GM11168 (cell line): ENCODE measurements at regions not wholly inside any gene's neighbourhood (a gene's known extent, or its start where the extent isn't known, plus 50 kb on each side); places are given as distances from the start of the nearest gene placed in this dataset.

ENCODE experiments used
- in situ Hi-C: fragments of 300-500 bp; cut with MboI; formaldehyde crosslinking; loops from one replicate; pipeline ENCODE4 v1.12.0; 2022; ENCODE audit warnings: low sequenced_read_pairs; ENCODE audit not compliant: unreplicated experiment

DNA sequence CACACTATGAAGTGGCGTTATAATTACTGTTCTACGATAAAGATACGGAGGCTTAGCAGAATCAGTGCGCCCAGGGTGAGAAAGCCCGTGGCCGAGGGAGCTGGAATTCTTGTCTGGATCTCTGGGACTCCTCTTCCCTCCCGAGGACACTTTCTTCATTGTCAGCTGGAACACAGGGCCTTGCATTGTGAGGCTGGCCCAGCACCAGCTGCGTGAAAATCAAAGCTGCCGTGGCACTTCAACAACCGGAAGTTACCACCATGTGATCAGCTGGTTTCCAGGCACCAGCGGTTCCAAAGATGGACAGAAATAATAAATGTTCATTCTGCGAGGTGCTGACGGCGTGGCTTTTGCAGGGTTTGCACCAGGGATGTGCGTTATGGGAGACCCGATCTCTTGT lies 234.0 kb upstream of the PITRM1 start:
- in situ Hi-C loops = no loop called here

DNA sequence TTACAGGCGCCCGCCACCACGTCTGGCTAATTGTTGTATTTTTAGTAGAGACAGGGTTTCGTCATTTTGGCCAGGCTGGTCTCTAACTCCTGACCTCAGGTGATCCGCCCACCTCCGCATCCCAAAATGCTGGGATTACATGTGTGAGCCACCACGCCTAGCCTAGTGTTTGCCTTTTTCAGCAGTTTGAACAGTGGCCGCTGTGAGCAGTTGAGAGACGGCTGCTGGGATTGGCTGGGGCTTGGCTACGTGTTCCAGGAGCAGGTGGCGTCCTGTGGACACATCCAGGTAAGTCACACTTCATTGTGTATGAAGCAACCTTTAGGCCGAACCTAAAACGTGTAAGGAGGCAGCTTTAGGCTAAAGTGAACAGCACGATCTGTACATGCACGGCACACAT lies 231.8 kb upstream of the PITRM1 start:
- in situ Hi-C loops = no loop called here

DNA sequence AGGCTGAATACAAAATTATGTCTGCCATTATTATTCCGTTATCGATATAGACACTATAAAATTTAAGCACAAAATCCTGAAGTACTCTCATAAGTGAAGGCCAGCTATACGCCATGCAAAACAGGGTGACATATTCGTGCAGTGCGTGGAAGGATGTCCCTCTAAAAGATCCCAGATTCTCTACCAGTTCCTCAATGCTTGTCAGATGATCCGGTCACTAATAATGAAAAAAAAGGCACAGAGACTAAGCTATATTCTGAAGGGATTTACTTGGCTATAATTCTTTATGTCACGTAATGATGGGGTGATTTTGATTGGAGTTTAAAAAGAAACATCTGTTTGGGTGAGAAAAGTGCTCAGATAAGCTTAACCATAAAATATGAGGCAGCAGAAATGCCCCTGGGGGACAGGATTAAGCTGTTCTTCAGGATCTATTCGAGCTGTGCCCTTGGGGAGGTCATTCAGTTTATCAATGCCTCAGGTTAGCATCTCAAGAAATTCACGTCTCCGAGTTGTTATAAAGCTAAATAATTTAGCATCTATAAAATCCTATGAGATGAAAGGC lies 229.7 kb upstream of the PITRM1 start:
- in situ Hi-C loops = no loop called here

DNA sequence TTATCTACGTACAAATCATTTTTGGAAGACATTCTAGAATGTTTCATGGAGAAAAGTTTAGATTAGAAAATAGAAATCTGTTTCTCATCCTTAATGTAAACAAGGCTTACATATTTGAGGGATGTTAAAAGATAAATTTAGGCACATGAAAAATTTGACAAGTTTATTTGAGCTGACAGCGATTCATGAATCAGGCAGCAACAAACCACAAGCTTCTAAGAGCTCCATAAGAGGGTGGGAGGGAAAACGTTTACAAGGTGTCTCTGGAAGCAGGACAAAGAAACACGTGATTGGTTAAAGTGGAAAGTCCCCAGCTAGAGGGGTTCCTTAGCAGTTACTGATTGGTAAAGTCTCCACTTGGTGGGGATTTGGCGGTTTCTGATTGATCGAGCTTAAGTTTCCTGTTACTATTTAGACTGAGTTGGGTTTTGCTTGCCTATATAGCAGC lies 228.9 kb upstream of the PITRM1 start:
- in situ Hi-C loops = no loop called here

DNA sequence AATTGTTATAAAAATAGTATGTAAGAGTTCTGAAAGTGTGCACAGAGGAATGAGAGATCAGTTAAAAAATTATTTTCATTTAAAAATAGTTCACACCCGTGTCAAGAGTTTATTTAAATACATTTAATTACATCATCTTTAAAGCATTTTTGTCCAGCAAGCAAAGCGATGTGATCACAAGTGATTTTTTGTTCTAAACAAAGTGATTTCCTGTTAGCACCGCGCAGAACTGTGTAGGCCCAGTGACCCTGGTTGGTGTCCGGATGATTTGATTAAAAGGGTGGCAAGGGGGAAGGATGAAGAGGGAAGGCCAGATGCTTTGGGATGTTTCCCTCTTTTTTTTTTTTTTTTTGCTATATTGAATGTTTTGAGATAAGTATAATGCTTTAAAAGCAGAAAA lies 227.8 kb upstream of the PITRM1 start:
- in situ Hi-C loops = no loop called here

DNA sequence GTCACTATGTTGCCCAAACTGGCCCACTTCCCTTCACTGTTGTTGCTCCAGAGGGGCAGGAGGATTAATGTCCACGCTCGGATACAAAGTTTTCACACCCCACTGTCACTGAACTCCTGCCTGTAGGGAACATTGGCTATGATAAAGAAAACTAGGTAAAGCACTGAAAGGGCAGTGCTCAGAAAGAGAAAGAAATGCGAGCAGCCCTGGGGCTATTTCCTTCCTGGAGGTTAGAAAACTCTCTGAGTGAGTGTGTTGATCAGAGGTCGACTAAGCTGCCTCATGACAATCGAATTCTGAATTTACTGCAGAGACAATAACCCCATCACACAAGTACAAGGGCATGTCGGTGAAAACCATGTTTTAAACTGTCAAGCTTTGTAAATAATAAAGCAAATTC lies 227.2 kb upstream of the PITRM1 start:
- in situ Hi-C loops = no loop called here

DNA sequence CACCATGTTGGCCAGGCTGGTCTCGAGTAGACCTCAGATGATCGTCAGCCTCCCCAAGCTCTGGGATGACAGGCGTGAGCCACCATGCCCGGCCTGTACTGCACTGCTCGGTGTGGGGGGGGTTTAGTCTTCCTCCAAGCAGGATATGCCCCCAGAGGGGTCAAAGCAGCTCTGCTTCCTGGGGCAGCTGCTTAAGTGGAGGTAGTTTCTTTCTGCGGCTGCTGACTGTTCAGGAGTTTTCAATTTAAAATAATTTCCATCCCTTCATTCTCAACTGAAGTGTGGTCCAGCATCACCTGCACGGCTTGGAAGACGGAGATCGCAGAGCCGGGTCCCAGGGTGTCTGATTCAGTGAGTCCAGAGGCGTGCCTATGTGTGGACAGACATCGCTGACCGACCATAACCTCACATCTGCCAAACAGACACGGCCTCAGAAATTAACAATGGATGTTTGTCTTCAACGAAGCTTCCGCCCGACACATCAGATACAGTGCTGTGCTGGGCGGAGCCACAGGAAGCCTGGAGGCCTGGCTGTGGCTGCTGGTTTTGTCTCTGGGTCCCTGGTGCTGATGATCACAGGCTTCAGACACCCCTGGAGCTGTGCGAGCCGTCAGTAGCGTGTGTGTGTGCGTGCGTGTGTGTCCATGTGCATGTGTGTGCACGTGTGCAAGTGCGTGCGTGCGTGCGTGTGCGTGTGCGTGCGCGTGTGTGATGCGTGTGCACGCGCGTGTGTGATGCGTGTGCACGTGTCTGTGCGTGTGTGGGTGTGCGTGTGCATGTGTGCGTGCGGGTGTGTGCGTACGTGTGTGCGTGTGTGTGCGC lies 226.5 kb upstream of the PITRM1 start:
- in situ Hi-C loops = no loop called here

DNA sequence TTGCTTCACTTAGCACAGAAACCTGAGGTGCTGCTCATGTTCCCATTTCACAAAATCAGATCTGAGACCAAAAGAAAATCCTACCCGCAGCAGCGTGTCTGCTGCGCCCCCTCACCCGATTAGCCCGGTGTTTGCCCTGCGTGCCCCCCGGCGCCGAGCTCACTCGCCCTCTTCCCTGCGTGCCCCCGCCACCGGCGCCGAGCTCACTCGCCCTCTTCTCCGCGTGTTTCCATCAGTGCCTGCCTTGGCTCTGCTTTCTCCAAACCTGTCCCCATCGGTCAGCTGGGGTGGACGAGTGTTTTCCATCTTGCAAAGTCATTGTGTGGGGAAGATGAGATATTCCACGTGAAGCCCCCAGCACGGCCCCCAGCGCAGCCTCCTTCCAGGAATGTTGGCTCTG lies 225.3 kb upstream of the PITRM1 start:
- in situ Hi-C loops = no loop called here

DNA sequence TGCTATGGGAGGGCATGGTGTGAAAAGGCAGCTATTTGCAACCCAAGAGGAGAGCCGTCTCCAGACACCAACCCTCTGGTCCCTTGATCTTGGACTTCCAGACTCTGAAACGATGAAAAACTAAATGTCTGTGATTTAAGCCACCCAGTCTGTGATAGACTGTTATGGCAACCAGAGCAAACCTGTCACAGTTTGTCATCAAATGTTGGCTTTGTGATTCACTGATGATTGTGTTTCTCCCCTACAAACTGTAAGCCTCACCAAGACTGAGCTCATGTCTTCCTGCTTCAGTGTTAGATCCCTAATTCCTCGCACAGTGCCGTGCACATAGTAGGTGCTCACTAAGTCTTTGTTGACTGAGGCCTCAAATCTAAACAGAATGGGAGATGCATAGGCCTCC lies 224.6 kb upstream of the PITRM1 start:
- in situ Hi-C loops = no loop called here

DNA sequence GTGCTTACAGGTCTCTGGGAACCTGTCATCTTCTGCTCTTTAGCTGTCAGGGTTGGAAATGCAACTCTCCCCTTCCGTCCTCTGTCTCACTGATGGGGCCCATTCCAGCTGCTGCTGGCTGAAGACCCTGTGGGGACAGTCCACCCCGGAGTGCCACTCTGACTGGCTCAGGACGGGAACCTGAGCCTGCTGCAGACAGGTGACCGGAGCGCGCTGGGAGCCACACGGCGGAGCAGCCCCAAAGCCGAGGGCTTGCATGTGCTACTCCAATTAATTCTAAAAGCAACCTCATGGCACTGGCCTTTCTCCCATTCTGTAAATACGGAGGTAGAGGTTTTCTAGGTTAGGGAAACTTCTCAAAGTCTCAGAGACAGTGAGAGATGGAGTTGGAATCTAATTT lies 223.5 kb upstream of the PITRM1 start:
- in situ Hi-C loops = no loop called here

DNA sequence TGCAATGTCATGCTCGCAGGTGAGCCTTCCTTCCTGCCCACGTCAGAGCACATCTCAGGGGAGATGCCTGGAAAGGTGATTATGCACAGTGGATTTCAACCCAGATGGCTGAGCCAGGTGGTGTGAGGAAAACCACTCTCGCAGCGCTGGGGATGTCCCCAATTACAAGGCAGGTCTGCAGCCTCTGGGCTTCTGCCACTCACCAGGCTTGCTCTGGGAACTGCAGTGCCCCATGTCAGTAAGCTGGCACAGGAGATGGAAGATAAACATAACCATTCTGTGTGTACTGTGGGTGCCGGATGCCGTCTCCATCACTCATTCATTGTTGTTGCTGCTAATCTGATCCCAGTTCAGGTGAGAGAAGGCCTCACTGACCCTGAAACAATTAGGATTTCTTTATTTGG lies 222.9 kb upstream of the PITRM1 start:
- in situ Hi-C loops = no loop called here

DNA sequence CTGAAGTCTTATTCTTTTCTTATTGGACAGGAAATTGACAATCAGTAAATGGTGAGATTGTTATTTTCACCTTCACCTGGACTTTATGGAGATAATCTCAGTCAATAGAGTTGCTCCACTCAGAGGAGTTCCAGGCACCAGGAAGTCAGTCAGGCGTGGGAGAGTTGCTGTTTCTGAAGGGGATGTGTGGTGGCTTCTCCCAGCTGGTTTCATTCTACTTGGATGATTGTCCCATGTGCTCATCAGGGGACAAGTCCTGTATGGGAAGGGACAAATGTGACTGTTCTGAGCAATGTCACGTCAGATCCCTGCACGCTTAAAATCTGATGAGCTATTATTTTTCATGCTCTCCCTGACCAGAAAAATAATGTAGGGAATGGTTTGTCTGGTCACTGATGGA lies 222.5 kb upstream of the PITRM1 start:
- in situ Hi-C loops = no loop called here

DNA sequence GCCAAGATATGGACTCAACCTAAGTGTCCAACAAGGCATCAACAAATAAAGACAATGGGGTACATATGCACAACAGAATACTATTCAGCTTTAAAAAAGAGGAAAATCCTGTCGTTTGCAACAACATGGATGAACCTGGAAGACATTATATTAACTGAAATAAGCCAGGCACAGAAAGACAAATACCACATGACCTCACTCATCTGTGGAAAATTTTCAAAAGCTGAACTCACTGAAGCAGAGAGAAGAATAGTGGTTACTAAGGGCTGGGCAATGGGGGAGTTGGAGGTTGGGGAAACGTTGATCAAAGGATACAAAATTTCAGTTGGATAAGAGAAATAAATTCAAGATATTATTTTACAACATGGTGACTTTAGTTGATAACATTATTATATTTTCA lies 221.4 kb upstream of the PITRM1 start:
- in situ Hi-C loops = no loop called here

DNA sequence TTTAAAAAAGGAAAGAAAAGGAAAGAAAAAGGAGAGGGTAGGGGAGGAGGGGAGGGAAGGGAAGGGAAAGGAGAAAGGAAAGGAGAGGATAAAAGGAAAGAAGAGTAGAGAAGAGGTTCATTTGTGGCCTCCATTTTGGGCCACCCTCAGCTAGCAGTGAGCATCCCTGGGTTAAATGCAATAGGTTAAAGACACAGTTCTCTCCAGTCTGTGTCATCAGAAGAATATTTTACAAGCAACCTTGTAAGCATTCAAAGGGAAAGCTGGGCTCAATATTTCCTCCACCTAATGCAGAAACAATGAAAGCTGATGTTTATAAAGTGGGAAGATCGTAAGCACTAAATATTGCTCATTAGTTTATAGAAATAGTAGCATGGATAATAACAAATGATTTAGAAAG lies 219.1 kb upstream of the PITRM1 start:
- in situ Hi-C loops = no loop called here

DNA sequence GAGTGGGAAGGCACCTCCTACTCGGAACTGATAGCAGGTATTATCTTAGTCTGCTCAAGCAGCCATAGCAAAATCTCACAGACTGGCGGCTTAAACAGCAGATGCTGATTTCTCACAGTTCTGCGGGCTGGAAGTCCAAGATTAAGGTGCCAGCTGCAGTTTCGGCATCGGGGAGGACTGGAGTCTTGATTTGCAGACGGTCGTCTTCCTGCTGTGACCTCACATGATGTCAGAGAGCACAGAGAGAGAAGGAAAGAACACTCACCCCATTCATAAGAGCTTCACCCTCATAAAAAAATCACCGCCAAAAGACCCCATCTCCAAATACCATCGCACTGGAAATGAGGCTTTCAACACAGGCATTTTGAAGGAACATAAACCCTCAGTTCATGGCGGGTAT lies 216.5 kb upstream of the PITRM1 start:
- in situ Hi-C loops = no loop called here

DNA sequence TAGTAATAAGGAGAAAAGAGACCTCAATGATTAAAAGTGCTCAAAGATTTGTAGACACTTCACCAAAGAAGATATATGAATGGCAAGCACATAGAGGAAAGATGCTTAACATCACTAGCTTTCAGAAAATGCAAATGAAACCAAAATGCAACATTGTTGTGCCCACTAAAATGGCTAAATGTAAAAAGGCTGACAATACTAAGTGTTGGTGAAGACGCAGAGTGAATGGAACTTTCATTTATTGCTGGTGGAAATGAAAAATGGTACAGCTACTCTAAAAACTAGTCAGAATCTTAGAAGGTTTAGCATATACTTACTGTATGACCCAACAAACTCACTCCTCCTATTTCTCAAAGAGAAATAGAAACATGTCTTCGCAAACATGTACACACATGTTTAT lies 212.9 kb upstream of the PITRM1 start:
- in situ Hi-C loops = no loop called here

DNA sequence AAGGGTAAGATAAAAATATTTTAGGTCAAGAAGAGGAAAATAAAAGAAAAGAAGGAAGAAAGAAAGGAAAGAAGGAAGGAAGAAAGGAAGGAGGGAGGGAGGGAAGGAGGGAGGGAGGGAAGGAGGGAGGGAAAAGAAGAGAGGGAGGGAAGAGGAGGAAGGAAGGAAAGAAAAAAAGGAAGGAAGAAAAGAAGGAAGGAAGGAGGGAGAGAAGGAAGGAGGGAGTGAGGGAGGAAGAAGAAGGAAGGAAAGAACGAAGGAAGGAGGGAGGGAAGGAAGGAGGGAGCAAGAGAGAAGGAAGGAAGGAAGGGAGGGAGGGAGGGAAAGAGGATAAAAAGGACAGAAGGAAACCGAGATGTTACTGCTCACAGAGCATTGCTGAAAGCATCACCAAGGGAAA lies 209.5 kb upstream of the PITRM1 start:
- in situ Hi-C loops = no loop called here

DNA sequence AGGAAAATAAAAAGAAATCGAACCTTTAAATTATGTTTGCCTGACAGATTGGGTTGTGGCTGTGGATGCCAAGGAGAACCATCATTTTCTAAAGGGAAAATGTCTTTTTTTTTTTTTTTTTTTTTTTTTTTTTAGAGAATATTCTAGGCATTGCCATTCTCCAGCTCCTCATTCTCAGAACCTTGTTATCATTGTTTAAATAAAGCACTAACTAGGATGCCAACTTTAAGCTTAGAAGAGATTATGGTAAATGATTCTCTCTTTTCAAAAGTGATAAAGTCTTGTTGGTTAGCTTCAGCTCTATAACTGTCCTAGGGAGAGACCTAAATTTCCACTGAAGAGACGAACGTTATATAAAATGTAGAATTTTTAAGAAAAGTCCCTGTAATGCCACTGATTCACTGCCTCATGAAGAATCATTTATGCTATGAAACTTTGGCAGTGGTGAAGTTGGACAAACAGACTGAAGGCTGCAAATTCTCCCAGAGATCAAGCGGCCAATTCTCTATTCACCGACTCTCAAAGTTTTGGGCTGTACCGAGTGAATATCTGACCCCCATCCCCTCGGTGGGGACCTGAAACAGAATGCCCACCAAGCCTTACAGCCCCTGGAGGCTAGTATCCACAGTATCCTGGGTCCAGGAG lies 207.9 kb upstream of the PITRM1 start:
- in situ Hi-C loops = no loop called here

DNA sequence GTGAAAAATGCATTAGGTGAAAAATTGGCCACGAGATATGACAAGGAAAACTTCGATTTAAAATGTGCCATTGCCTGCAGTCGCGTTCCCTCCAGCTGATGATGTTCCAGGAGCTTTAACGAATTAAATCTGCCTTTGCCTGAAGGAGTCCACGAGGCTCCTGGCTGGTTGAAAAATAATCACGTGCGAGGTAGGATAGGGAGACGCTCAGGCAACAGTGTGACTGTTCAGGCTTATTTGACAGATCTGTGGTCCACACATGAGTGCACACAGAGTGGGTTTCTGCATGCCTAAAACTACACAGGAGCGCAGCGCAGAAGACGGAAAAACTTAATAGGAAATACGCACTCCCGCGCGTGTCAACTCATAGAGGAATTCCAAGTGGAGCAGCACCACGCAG lies 204.0 kb upstream of the PITRM1 start:
- in situ Hi-C loops = no loop called here

DNA sequence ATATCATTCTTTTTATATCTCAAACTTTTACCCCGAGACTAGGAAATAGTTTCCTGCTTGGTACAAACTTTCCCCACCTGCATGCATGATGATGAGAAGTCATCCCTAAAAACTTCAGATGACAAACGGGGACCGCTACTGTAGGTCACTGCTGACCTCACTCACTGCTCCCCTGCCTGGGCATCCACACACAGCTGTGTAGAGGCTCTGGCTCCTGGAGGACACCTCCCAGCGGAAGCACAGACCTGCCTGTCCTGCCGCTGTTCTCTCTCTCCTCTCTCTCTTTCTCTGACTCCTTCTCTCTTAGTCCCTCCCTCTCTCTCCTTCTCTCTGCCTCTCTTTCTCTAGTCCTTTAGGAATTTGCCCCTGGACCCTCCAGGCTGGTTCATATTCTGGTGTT lies 202.9 kb upstream of the PITRM1 start:
- in situ Hi-C loops = no loop called here

DNA sequence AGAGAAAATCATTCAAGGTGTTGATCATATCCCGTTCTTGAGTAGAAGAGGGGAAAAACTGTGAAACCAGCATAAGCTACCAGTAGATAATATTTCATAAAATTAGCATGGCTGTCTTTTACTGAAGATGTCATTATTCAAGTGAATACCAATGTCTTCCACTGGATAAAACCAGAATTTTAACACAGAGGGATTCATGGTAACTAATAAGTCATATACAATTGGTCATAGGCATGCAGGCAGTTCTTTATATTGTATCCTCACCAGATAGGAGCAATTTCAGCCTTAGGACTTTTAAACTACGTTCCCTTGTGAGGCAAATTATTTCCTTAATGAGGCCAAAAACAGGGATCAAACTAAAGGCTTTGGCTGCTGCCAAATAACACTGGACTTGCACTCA lies 202.3 kb upstream of the PITRM1 start:
- in situ Hi-C loops = no loop called here
